NCI-H1417 (cell line): ENCODE measurements at regions not wholly inside any gene's neighbourhood (a gene's known extent, or its start where the extent isn't known, plus 50 kb on each side); places are given as distances from the start of the nearest gene placed in this dataset.

ENCODE experiments used
- DNase-seq, 3 experiments: peaks; one replicate each; lab custom pipeline; 2025; lab: John Stamatoyannopoulos, UW

DNA sequence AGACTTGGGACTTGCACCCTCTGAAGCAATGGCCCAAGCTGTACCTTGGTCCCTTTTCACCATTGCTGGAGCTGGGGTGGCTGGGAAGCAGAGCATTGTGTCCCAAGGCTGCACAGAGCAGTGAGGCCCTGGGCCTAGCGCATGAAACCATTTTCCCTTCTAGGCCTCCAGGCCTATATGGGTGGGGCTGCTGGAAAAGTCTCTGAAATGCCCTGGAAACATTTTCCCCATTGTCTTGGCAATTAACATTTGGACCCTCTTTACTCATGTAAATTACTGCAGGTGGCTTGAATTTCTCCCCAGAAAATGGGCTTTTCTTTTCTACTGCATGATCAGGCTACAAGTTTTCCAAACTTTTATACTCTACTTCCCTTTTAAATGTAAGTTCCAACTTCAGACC lies 510.5 kb downstream of the SLITRK6 start:
- no peak for DNase-seq

DNA sequence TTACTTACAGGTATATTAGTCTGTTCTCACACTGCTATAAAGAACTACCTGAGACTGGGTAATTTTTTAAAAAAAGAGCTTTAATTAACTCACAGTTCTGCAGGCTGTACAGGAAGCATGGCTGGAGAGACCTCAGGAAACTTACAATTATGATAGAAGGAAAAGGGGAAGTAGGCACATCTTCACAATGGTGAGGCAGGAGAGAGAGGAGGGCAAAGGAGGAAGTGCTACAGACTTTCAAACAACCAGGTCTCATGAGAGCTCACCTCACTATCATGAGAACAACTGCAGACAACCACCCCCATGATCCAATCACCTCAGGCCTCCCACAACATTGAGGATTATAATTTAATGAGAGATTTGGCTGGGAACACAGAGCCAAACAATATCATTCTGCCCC lies 511.7 kb downstream of the SLITRK6 start:
- no peak for DNase-seq

DNA sequence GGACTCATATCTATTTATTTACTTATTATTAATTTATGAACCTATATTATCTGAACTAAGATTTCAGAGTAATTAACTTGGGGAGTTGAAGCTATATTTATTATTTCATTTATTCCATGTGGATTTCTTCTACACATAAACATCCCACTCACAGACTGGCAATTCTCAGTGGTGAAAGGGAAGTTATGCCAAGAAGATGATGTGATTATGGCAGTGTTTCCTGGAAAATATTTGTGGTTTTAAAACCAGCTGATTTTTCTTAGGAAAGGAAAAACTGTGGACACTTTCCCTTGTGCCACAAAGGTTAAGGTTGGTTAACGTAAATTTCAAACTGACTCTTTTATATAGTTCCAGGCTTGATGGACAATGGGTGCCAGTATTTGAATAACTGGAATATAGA lies 513.1 kb downstream of the SLITRK6 start:
- DNase-seq: no peak

DNA sequence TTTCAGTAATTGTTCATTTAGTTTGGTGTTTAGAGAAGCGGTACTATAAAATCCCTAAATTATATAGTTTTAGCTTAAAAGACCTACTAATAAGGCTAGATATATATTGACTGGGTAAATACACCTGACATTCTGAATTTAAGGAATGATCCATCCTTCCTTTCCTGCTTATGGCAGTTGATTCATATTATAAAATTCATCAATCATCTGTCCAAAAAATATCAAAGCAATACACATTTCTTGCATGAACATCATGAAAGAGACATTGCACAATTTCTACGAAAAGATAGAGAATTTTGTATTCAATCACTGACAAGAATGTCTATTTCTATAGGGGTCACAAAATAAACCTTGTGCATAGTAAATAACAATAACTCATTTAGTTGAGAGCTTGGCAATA lies 514.9 kb downstream of the SLITRK6 start:
- DNase-seq: no peak

DNA sequence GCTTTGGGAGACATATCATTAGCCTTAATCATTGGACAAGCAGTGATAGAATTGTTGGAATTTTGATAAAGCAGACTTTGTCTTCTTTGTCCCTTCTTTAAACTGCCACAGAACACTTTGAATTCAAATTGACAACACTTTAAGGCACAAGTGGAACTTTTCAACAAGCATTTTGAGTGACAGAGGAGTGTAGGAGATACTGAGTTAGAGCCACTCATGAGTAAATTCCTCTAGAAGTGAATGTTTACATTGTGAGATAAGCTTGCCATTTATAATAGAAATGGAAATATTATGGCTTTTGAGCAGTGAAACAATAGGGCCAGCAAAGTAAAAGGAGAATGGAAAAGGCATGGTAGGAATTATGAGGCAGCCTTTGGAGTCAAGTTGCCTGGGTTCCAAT lies 515.8 kb downstream of the SLITRK6 start:
- DNase-seq: no peak

DNA sequence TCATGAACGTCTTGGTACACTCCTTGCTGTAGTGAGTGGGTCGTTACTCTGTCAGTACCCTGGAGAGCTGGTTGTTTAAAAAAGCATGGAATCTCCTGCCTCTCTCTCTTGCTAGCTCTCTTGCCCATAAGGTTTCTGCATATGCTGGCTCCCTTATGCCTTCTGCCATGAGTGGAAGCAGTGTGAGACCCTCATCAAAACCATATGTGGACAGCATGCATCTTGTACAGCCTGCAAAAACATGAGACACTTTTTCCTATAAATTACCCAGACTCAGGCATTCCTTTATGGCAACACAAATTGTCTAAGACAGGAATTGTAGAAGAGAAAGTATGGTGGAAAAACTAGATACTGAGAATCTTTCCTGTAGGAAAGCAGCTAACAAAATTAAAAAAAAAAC lies 516.3 kb downstream of the SLITRK6 start:
- DNase-seq: no peak

DNA sequence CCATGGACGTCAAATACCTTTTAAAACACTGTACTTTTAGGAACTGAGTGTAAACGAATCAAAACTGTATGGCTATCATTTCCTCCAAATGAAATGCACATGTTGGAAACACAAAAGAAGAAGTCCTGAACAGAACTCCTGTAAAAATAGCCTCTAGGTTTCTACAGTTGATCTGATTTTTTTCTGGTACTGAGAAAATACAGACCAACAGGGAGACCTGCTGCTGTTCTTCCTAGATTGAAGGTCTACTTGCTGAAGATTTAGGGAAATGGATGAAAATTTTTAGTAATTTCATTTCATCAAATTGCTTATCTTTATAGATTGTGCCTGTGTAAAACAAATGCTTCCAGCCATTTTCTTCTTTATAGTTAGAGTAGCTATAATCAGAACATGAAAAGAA lies 520.4 kb downstream of the SLITRK6 start:
- DNase-seq: no peak

DNA sequence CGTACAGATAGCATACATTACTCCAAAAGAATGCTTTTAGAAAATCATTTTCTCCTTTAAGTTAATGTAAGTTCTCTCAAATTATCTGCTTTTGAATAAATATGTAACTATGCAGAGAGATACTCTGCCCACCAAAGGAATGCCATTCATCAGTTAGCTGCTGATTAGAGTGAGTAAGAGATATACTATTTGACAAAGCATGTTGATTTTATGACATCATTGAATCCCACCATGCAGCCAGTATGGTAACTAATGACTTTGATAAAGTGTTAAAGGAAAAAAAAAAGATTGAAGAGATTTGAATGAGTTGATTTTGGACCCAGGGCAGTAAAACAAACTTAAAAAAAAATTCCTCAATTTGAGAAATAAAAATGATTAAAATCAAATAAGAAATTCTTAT lies 521.5 kb downstream of the SLITRK6 start:
- DNase-seq: no peak

DNA sequence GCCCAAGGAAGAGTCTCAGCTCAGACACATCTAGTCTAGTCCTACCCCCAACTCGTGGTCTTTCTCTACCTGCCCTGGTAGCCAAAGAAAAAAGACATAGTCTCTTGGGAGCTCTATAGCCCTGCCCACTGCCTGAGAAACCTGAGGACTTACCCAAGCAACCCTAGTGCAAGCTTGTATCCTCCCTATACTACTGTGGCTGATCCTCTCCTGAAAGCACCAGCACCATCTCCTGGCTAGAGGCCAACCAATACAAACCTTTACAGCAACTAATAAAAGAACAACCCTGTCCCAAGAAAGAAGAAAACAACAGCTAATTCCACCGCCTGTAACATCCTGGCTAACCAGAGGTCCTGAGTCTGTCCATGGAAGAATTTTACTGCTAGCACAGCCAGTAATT lies 532.4 kb downstream of the SLITRK6 start:
- DNase-seq: no peak

DNA sequence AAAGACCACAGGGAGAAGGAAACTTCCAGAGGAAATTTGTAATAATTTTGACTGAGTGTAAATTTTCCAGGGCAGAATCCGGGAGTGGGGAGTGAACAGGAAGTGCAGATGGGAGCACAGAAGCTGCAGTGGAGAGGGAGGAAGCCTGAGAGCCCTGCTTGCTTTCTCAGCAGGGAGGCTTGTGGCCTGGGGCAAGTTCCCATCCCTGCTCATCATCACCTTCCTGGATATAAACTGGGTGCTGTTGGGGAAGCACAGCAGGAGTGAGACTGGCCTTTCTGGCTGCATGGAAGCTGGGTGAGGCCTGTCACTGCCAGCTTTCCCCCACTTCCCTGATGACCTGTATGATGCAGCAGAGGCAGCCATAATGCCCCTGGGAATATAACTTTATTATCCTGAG lies 532.9 kb downstream of the SLITRK6 start:
- DNase-seq: peak in 2 of 3 experiments; percentile 52 to 61

DNA sequence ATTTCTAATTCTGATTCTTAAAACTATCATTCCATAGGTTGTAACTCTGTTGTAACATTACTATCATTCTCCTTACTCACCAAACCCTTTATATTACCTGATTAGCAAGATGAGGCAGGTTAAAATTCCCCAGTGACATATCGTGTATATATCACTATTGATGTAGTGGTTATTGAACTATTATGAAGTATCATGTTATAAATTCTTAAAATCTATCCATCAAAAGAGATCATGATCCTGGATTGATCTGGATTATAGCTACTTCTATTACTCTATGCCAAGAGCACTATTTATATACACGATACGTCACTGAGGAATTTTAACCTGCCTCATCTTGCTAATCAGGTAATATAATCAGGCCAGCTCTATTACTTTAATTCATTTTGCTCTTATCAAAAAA lies 533.9 kb downstream of the SLITRK6 start:
- DNase-seq: no peak

DNA sequence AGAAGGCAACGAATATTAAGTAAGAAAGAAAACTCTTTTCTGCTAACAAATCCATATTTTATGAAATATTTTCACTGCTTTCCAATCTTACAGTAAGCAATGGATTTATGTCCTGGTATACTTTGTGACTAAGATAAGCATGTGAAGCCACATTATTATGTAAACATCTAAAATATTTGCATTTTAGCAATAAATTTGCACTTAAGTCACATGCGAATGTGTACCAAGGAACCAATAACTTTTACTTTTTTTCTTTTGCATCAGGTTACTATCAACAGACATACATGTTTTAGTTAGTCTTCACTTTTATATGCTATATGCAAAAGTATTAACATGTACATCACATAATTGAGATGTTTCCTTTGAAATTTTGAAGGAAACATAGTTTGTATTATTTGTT lies 536.7 kb downstream of the SLITRK6 start:
- no peak for DNase-seq

DNA sequence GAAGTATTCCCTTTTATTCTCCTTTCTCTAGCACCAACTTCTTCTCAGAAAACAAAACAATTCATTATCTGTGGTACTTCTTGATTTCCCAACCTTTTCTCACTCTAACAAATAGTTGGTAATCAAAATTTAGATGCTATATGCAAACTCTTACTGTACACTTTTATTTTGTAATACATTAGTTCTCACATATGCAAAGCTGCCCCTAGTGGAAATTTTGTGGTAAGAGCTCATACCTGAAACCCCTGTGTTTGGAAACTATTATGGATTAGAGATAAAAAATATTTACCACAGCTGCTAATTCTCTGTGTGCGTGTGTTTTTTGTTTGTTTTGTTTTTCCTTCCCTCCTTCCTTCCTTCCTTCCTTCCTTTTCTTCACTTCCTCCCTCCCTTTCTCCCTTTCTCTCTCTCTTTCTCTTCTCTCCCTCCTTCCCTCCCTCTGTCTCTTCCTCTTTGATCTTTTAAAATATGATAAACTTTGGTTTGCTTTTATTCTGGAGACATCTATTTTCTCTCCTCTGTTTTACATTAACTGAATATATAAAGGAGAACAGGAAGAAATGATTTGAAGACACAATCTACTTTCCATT lies 537.4 kb downstream of the SLITRK6 start:
- peak in 1 of 3 experiments; percentile 36 for DNase-seq

DNA sequence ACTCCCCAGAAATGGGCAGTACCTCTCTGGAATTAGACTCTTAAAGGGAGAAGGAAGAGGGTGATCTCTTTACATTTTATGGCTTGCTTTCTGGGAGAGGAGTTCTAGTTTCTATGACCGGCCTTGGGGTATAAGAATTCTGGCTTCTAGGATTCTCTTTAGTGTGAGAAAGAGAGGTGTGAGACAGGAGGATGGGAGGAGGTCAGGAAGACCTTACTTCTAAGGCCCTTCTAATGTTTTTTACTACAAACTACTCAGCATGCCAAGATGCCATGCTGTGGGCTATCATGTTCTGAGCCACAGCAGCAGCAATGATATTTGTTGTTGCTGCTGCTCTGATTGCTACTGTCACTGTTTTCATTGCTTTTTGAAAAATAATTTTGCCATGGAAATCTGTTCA lies 538.3 kb downstream of the SLITRK6 start:
- no peak for DNase-seq

DNA sequence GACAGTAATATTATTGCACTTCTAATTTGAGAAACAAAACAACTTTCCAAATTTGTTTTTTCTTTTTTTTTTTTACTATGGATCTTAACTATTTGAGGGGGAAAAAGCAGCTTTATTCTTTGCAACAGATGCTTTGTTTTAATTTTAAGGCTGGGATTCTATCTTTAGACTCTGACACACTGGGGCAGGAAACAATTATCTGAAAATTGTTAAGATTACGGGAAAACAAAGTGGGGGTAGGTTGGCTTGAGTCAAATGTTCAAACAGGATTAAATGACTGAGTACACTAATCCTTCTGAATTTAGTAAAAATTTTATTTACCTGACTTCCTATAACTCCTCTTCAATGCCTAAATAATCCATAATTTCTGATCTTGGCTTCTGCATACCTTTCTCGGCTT lies 543.2 kb downstream of the SLITRK6 start:
- DNase-seq: no peak

DNA sequence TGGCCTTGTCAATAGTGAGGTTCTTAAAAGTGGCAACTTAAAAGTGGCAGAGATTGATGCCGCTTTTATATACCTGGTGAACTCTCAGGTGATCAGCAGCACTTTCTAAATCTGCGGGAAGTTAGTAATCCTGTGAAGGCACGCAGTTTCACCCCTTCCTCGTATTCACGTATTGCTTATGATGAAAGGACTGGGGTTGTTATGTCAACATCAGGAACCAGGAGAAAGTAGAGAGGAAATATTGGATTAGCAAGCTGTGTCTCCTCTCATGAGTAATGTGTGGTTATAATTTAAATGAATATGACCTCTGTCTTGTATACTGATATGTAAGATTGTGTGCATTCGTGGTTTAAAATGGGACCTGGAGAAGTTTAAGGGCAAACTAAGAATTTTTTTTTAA lies 544.6 kb downstream of the SLITRK6 start:
- no peak for DNase-seq

DNA sequence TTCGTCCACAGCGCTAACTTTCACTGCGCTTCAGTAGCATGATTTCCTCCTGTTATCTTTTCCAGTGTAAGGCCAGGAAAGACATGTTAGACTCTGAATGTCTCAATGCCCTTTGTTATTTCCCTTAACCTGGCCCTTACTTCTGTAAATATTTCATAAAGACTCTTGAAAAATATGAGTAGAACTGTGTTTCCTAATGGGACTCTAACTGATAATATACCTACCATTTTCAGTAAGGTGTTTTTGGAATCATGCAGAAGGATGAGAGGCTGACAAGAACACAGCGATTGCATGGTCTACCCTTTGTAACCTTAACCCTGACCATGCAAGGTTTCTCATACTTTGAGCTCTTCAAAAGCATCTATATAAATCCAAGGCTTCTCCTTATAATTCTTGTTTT lies 550.1 kb downstream of the SLITRK6 start:
- no peak for DNase-seq

DNA sequence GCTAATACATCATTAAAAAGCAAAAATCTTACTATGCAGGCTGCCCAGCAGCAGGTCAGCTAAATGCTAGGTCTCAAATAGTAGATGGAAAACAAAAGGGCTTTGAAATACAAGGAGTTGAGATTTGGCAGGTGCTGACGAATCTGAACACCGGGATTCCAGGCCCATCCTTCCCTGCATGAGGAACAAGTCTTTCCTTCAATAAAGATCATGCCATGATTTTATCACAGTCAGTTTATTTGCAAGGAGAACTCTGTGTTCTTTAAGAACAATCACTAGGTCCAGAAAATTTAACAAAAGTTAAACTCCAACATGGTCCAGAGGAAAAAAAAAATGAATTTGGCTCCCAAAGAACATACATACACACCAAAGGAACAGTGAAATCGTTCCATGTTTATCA lies 551.4 kb downstream of the SLITRK6 start:
- no peak for DNase-seq

DNA sequence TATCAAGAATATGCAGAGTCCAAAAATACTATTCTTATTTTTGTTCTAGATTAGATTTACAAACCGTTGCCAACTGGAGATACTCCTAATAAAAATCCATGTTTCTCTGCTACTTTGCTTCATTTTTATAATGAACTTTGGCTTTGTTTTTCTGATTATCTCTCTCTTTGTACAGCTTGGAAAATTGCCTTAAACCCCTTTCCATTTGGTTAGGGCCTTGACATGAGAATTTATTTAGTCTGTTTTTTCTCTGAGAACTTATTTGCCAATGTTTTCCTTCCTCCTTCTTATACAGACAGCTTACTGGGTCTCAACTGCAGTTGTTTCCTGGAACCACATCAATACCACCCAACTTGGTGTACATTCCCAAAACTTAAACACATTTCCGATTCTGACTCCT lies 555.4 kb downstream of the SLITRK6 start:
- DNase-seq: no peak

DNA sequence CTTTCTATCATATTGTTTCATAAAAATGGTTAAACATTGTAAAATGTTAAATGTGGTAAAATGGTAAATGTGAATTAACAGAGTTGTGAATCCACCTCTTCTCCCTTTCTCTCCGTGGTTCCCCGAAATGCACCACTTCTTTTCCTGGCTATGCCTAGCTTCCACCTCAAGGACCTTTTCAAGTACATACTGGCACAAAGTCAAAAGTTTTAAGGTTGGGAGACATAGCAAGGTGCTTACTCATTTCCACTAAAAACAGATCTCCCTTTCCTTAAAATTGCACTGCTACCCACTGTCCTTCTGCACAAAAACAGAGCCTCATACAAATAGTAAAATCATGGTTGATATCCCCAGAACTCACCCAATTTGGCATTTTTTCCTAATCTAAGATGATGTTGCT lies 558.2 kb downstream of the SLITRK6 start:
- DNase-seq: no peak

DNA sequence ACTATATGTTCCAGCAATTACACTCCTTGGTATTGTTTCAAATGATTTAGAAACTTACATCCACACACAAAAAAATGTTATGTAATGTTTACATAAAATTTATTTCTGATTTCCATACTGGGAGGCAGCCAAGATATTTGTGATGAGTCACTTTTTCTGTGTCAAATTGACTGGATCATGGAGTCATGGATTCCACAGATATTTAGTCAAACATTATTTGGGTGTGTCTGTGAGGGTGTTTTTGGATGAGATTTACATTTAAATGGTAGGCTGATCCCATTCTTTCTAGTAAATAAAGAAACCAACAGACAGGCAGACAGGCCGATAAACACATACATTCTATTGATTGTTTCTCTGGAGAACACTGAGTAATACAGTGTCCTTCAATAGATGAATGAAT lies 562.8 kb downstream of the SLITRK6 start:
- no peak for DNase-seq

DNA sequence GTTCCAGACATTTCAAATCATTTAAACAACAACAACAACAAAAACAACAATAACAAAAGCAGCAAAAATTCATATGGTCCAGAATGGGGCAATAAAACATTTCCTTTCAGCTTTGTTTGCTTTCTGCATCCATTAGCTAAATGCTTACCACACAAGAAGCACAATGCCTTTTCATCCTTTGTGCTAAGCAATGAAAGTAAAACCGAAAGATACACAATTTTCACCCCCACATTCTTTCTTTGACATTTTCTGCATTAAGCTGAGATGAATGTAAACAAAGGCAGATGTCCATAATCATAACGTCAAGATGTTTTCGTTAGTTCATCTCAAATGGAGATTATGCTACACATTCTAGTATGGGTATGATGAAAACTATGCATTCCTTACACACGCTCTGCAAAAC lies 568.5 kb downstream of the SLITRK6 start:
- DNase-seq: peak in 2 of 3 experiments; percentile 27 to 76

DNA sequence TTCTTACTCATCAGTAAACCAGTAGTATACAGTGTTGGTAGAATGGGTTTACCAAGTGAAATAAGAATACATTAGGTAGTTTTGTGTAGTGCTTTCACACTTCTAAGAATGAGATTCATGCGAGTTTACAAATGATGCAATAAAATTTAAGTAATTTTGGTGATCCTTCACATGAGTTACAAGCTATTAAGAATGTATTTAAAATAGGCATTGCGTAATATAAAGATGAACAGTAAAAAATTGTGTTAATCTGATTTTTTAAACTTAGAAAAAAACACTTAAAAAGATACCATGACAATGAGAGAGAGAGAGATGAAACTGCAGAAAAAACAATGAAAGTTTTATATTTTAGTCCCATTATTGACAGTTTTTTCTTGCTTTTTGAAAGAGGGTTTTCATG lies 570.5 kb downstream of the SLITRK6 start:
- no peak for DNase-seq

DNA sequence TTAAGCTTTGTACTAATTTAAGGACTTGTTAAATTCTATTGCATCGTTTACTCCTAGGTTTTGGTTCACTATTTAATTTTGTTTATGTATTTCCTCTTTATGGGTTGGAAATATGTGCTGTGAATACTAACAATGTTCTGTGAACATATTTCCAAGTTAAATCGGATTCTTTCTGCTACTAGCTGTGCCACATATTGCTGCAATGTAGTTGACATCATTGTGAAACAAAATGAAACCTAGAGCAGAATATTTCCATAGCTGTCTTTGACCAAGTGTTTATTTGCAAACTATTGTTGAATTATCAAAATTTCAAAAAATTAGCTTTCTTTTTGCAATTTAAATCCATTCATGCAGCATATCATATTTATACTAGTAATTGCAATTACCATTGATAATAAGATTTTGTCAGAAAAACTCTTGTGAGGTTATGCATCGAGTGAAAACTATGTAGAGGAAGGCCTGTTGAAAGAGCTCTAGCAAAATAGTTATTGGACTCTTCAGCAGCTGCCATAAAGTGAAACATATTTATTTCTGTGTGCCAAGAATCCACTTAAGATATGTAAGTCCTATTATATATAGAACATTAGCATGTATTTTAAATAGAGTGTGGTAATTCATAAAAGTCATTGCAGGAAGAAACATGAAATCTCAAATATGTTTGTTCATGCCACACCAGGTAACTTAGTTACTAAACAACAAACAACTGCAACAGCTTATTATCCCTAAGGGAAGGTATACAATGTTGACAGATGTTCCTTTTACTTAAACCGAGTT lies 575.1 kb downstream of the SLITRK6 start:
- no peak for DNase-seq
